ENCODE measurements at regions not wholly inside any gene's neighbourhood (a gene's known extent, or its start where the extent isn't known, plus 50 kb on each side); places are given as distances from the start of the nearest gene placed in this dataset.

GRCh38 chr7:34596887-34597286 lies 61.1 kb upstream of the NPSR1 start:
- no peak for TF ChIP-seq TAF1 (IDR thresholded peaks at IDR 0.05; ENCODE audit: borderline replicate concordance, low read depth, low read length)
- no peak for TF ChIP-seq POLR2A (IDR thresholded peaks at IDR 0.05; ENCODE audit: low read depth, low read length)
- TF ChIP-seq POLR2AphosphoS5 (IDR thresholded peaks at IDR 0.05; ENCODE audit: low read depth, low read length) = no peak

Data from GM12892 (cell line).